Spleen (tissue), 11 donors: ENCODE measurements at regions not wholly inside any gene's neighbourhood (a gene's known extent, or its start where the extent isn't known, plus 50 kb on each side); places are given as distances from the start of the nearest gene placed in this dataset.

Source experiments
- DNase-seq: peaks from one replicate; pipeline ENCODE4 v3.0.0-alpha.2; 2020
- H3K27ac ChIP-seq, 8 donors: fragments of 200-600 bp; sonication (generic) in 7 of 8; 1 replicate in 4 of 8; 2 replicates in 4 of 8; pipeline versions ENCODE4 v1.5.0 to v1.8.0; 2016 to 2021; ENCODE audit warnings: inconsistent platforms in 4 of 8, mild to moderate bottlenecking in 4 of 8, moderate library complexity in 1 of 8
- H3K27me3 ChIP-seq, 7 donors: fragments of 200-600 bp; sonication (generic) in 6 of 7; replicated peaks in 1 of 7; 1 replicate in 4 of 7; 2 replicates in 3 of 7; pipeline versions ENCODE4 v1.5.0 to v1.8.0; 2016 to 2021; ENCODE audit warnings: inconsistent platforms in 3 of 7, mild to moderate bottlenecking in 1 of 7
- H3K36me3 ChIP-seq, 6 donors: fragments of 200-600 bp; sonication (generic) in 5 of 6; 1 replicate in 4 of 6; 2 replicates in 2 of 6; pipeline versions ENCODE4 v1.5.0 to v1.8.0; 2016 to 2021; ENCODE audit warnings: inconsistent platforms in 2 of 6
- H3K4me1 ChIP-seq, 6 donors: fragments of 200-600 bp; sonication (generic) in 5 of 6; 1 replicate in 3 of 6; 2 replicates in 3 of 6; pipeline versions ENCODE4 v1.5.0 to v1.8.0; 2016 to 2021; ENCODE audit warnings: inconsistent platforms in 3 of 6
- H3K4me3 ChIP-seq, 8 donors: fragments of 200-600 bp; sonication (generic) in 7 of 8; 1 replicate in 4 of 8; 2 replicates in 4 of 8; pipeline versions ENCODE4 v1.5.0 to v1.8.0; 2016 to 2021; ENCODE audit warnings: inconsistent platforms in 4 of 8, mild to moderate bottlenecking in 4 of 8, moderate library complexity in 2 of 8
- H3K9me3 ChIP-seq, 8 donors: fragments of 200-600 bp; sonication (generic) in 7 of 8; 1 replicate in 4 of 8; 2 replicates in 4 of 8; pipeline versions ENCODE4 v1.5.0 to v1.8.0; 2016 to 2021; ENCODE audit warnings: inconsistent platforms in 4 of 8
- CTCF ChIP-seq, 11 experiments: fragments of 200-600 bp in 7 of 11; fragments of 450-650 bp in 4 of 11; sonication (generic) in 4 of 11; IDR thresholded peaks in 8 of 11; conservative IDR thresholded peaks in 3 of 11; 1 replicate in 7 of 11; 2 replicates in 4 of 11; pipeline versions ENCODE4 v1.4.0 to v1.8.0; 2016 to 2021; ENCODE audit warnings: antibody characterized with exemption in 11 of 11, inconsistent platforms in 4 of 11, mild to moderate bottlenecking in 1 of 11
- POLR2A ChIP-seq, 3 donors: fragments of 450-650 bp; IDR thresholded peaks; one replicate each; pipeline ENCODE4 v1.5.1; 2017; ENCODE audit warnings: antibody characterized with exemption in 3 of 3, mild to moderate bottlenecking in 1 of 3
- POLR2AphosphoS5 ChIP-seq, 3 donors: sonication (generic); formaldehyde crosslinking; IDR thresholded peaks; one replicate each; pipeline ENCODE4 v1.5.1; 2017; ENCODE audit warnings: antibody characterized with exemption in 3 of 3
- WGBS, 5 donors: extraction: QIAGEN DNeasy Blood & Tissue Kit in 3 of 5; methylation state at CpG; one replicate each; pipeline versions ENCODE4 v1.1.5 to v1.1.7; 2013 to 2018; 5-methylcytosine and 5-hydroxymethylcytosine counted together
- intact Hi-C: fragments of 100-400 bp; cut with DNase I; formaldehyde crosslinking; loops from one replicate; pipeline ENCODE4 v1.15.0; 2023; ENCODE audit warnings: low total_unique reads
- donor health status: healthy with polysubstance abuse.
- donor health status: DM: no; HTN: no; CAD: no; lungs with moderate emphysema.
- donor health status: DM: no; HTN: no; CAD: no.
- donor health status: Bipolar disorder and iron deficiency.
- donor health status: healthy.
- donor health status: DM: no; HTN: no; CAD: no.
- donor health status: DM: yes; HTN: yes; CAD: no.

GRCh38 chr3:64900156-64900555, 212.4 kb upstream of the ADAMTS9 start:
- no peaks in the 10 kb centered on the region for H3K36me3 ChIP-seq
- peak overlapping the region in 1 of 8 donors; percentile 59 for H3K27ac ChIP-seq
- TF ChIP-seq CTCF (IDR thresholded peaks at IDR 0.05 in 8 of 11, conservative IDR thresholded peaks at IDR 0.05 in 3 of 11) = no peak
- TF ChIP-seq POLR2A (IDR thresholded peaks at IDR 0.05) = no peak
- no peak for TF ChIP-seq POLR2AphosphoS5 (IDR thresholded peaks at IDR 0.05)
- 45 to 79% (median 67%) methylated on average over 3 of the region's 3 CpGs for whole genome bisulfite sequencing, 5 donors
- peaks cover 0 to 30% (median 9%) of the 10 kb centered on the region in 6 donors for H3K4me1 ChIP-seq
- H3K27me3 ChIP-seq = no peaks in the 10 kb centered on the region
- H3K4me3 ChIP-seq = no peak overlapping the region
- intact Hi-C loops = no loop called here
- DNase-seq = no peak
- no peaks in the 10 kb centered on the region for H3K9me3 ChIP-seq

- Histone ChIP-seq H3K4me3 (no peak overlapping the region), H3K36me3 (no peaks in the 10 kb centered on the region), H3K9me3 (no peaks in the 10 kb centered on the region), H3K4me1 (peaks cover 0 to 30% (median 9%) of the 10 kb centered on the region in 6 donors), H3K27ac (no peak overlapping the region), H3K27me3 (no peaks in the 10 kb centered on the region)
- 78 to 98% (median 82%) methylated on average over 1 of the region's 1 CpG for WGBS, 5 donors
- intact Hi-C loops = no loop called here
- no peak for TF ChIP-seq POLR2A (IDR thresholded peaks at IDR 0.05)
- no peak for TF ChIP-seq CTCF (IDR thresholded peaks at IDR 0.05 in 8 of 11, conservative IDR thresholded peaks at IDR 0.05 in 3 of 11)
- no peak for TF ChIP-seq POLR2AphosphoS5 (IDR thresholded peaks at IDR 0.05)
- DNase-seq = no peak
Measured at GRCh38 chr3:64898941-64899340, 211.1 kb upstream of the ADAMTS9 start.

GRCh38 chr3:64895991-64896895, 208.4 kb upstream of the ADAMTS9 start:
- H3K27me3 ChIP-seq = no peaks in the 10 kb centered on the region
- no peak for DNase-seq
- peaks cover 0 to 10% (median 0%) of the 10 kb centered on the region in 8 donors for H3K9me3 ChIP-seq
- H3K4me1 ChIP-seq = peaks cover 0 to 15% (median 4%) of the 10 kb centered on the region in 6 donors
- no peak overlapping the region for H3K27ac ChIP-seq
- H3K36me3 ChIP-seq = no peaks in the 10 kb centered on the region
- intact Hi-C loops = no loop called here
- no peak overlapping the region for H3K4me3 ChIP-seq
- TF ChIP-seq POLR2AphosphoS5 (IDR thresholded peaks at IDR 0.05) = no peak
- TF ChIP-seq CTCF (IDR thresholded peaks at IDR 0.05 in 8 of 11, conservative IDR thresholded peaks at IDR 0.05 in 3 of 11) = no peak
- no peak for TF ChIP-seq POLR2A (IDR thresholded peaks at IDR 0.05)
